ENCODE measurements at regions not wholly inside any gene's neighbourhood (a gene's known extent, or its start where the extent isn't known, plus 50 kb on each side); places are given as distances from the start of the nearest gene placed in this dataset.
"Not testable (repeated sequence)": the region's sequence is repeated elsewhere in the genome, so short reads cannot be mapped to it uniquely, and the experiment has no call there.

DNA sequence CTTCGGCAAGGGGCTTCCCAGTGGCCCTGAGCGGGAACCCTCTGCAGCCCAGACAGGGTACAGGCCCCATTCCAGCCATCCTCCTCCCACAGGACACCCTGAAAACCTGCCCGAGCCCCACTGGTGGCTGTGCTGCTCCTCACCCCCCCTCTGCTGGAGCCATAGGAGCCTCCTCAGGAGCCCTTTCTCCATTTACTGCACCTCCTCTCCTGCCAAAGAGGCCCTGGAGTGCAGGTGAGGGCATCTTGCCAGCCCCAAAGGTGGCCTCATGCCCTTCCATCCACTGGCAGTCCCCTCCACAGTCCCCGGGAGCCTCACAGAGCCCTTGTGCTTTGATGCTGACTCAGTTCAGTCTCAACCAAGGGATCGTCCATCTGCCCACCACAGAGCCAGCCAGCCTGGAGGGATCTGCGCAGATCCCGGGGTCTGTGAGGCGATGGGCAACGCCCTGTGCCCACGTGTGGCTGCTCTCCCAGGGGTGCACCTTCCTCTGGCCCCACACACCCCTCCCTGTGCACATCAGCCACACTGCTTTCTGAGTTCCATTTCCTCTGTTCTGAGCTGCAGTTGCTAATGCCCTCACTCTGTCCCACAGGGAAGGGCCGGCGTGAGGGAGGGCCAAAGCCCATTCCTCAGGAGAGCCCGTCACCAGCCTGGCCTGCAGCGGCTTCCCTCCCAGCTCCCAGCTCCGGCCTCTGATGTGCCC, 228.5 kb downstream of the DLL1 start:
- DNase-seq (ENCODE audit: low read depth) = no peak

DNA sequence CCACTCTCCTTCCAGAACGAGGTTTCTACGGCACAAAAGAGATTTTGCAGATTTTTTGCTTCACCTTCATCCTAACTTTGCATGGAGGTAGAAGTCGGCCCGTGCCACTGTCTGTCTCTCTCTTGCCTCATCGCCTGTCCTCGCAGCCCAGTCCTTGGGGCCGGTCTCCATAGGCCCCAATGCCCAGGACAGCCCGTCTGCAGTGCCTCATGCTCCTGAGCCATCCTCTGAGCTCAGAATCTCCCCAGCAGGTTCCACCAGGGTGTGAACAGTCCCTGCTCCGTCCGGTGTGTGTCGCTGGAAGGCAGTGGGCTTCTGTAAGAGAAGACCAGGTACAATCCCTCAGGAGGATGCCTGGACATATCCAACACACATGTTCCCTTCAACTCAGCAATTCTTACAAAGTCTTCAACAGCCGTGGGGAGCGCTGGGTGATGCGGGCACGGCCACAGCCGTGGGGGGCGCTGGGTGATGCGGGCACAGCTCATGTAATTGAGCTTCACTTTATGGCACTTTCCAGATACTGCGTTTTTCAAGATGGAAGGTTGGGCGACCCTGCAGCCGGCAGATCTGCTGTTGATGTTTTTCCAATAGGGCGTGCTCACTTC, 231.9 kb downstream of the DLL1 start:
- no peak for DNase-seq (ENCODE audit: low read depth)

DNA sequence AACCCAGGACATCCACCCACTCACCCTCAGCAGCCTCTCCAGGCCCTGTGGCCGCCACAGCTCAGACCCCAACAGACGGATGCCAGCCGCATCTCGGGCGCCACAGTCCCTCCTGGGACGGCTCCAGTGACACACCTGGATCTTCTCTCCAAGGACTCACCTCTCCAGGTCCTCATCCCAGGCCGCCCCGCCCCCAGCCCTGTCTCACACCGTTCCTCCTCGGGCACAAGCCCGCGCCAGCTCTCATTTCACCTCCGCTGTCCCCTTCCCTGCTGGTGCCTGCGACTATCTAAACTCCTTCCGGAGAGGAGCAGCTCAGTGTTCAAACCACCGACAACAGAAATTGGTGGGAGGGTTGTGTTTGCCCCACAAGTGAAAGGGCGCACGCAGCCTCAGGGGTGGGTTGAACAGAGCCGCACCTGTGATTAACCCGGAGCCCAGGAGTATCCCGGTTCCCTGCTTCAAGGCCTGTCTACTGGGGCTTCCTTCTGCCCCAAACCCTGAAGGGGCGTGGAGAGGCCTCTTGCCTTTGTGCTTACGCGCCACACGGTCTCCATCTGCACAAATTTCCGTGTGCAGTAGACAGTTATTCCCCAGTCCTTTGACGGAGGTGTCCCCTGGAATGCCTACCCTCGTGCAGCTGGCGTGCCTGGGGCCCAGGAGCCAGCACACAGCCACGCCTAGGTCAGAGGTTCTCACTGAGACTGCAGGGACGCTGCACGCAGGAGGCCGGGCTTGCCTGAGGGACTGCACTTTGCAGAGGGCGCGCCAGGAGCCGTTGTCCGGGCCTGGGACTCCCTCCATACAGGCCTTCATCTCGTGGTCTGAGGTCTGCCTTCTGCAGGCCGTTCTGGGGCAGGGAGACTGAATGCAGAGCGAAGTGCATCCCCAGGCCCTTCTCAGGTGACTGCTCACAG, 232.7 kb downstream of the DLL1 start:
- DNase-seq (ENCODE audit: low read depth) = no peak

DNA sequence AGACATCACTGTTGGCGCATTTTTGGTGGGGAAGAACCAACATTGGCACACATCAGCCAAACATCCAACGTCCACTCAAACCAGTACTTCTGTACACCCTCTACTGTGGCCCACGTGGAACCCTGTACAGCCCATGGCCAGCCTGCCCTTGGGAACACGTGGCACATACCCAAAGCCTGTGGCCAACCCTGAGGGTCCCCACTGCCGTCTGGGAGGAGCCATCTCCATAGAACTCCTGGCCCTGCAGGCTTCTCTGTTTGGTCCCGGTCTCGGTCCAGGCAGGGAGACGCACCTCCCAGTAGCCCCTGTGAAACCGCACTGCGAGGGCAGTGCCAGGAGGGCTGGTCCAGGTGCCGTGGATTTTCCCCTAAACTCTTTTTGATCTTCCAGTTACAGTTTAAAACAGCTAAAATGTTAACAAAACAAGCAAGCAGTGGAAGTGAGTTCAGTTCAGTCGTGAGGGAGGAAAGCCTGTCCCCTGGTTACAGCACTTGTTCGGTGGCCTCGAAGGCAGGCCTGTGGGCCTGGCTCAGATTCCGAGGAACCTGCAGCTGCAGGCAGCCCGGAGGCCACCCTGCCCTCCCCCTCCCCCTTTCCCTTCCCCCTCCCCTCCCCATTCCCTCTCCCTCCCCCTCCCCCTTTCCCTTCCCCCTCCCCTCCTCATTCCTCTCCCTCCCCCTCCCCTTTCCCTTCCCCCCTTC, 233.7 kb downstream of the DLL1 start:
- DNase-seq (ENCODE audit: low read depth) = no peak

DNA sequence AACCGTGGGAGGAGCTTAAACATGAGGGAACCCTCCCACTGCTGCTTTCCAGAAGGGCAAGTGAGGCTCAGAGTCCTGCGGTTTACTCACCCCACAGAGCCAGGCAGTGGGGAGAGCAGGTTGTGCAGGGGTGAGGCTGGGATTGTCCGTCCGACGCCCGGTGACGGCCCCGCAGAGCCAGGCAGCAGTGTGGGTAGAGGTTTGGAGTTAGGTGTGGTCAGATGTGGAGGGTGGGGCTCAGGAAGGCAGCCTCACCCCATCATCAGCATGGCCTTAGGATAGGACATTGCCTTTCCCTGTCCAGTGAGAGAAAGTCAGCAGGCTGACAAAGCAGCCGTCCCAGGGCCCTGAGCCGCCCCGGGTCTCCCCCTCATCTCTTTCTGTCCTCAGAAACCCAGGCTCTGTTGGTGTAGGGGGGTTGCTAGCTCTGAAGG, 234.6 kb downstream of the DLL1 start:
- no peak for DNase-seq (ENCODE audit: low read depth)

DNA sequence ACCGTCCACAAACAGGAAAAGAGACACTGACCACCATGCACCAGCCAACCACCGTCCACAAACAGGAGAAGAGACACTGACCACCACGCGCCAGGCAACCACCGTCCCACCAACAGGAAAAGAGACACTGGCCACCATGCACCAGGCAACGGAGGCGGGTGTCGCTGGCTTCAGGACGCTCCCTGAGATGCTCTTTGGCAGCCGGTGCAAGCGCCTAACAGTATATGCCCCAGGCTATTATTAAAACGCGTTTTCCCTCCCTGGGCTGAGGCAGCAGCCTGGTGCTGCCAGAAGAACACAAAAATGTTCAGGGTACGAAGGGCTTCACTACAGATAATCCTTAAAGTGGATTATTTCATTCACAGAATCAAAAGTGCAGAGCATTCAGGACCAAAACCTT, 235.1 kb downstream of the DLL1 start:
- DNase-seq (ENCODE audit: low read depth) = not testable (repeated sequence)

DNA sequence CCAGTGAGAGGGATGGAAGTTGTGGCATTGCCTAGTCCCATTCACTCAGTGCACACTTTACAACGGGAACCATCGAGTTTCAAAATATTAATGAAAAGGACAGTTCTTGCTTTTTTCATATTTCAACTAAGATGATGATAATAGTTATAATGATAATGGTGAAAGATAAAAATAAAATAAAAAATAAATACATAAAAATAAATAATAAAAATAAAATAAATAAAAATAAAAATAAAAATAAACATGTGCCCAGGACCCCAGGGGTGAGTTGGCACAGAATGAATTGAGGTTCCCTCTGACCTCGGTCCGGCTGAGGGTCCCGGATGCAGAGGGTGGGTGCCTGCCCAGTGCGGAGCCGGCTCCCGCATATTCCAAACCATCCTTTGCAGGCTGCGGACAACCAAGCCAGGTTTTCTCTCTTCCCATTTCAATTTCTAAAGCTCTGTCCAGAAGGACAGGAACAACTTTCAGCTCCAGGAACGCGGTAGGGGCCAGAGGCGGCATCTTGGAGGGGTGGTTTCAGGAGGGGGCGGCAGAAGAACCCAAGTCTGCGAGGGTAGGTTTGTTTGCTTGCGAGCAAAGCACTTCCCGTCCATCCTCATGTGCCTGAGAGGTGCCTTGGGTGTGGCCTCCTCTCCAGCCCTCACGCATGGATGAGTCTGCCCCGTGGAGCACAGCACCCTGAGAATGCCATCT, 236.8 kb downstream of the DLL1 start:
- no peak for DNase-seq (ENCODE audit: low read depth)

DNA sequence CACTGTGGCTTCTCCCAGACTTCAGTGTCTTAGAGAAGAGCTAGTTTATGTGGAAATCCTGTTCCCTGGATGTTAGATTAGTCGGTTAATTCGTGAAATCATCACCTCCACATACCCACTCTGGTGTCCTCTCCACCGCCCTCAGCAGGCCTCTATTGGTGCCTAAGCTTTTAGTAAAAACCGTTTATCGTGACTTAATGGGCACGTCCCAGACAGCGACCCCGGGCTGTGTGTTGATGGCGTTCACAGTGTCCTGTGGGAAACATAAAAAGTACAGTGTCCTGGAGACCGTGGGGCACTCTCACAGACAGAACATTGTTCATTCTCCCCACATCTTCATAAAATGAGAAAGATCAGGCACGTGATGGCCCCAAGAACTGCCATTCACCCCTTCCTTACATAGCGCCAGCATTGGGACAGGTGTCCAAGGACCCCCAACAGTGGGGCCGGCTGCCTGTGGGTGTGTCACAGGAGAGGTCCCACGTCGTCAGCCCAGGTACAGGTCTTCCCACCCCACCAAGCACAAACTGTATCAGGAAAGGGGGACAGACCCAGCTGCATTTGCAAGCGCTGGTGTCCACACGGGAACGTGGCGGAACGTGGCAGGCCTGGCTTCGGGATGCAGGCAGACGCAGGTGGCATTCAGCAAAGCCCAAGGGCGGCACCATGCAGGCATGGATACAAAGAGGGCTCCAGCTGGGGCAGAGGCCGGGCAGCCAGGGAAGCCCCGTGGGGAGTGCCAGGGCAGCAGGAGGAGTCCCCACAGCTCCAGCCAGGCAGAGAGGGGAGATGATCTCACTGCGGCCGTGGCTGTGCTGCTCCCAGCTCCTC, 237.7 kb downstream of the DLL1 start:
- DNase-seq (ENCODE audit: low read depth) = no peak

DNA sequence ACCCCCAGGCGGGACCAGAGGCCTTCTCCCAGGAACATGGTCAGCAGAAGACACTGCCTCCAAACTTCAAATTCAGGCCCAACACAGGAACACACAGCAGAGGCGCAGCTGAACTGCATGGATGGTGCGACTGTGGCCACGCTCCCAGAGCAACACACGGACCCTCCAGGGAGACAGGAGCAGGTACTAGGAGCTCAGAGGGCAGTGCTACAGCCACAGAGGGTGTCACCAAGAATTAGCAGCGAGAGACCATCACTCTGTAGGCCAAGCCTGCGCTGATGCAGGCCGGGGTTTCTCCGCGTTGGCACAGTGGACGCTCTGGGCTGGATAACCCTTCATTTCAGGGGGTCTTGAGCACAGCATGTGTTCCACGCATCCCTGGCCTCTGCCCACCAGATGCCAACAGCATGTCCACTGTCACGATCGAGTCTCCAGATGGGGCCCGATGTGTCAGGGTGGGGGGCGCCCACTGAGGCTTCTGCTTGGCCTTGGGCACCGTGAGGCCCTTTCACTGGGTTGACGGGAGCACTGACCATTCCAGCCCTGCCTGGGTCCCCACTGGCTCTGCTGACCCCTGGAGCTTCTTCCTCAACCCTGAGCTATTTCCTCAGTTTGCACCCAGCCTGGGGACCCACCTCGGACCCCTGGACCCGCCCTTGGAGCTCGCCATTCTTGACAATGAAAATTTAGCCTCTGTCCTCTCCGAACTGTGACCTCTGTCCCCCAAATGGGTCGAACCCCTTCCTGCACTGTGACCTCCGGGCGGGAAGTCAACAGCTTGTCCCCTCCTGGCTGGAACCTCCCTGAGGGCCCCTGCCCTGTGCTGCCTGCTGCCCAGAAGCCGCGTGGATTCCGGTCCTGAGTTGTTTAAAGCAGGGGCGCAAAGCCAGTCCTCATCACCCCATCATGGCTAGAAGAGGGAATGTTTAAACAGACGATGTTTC, 239.4 kb downstream of the DLL1 start:
- no peak for DNase-seq (ENCODE audit: low read depth)

DNA sequence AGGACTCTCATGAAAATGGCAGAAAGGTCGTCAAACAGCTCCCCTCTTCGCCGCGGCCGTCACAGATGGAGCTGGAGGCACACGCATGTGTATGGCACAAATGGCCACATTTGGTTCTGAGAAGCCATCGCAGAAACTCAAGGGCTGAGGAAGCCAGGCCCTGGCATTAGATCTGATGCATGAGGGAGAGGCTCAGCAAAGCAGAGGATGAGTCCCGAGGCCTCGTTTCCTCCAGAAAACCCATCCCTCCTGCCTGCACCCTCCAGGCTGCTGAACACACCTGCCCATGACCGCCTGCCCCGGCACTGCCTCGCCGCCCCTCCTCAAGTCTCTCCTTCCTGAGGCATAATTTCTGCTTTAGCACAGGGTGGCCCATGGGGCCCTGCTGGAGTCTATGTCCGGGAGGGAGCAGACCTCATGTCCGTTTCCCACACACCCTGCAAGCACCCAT, 240.3 kb downstream of the DLL1 start:
- no peak for DNase-seq (ENCODE audit: low read depth)

DNA sequence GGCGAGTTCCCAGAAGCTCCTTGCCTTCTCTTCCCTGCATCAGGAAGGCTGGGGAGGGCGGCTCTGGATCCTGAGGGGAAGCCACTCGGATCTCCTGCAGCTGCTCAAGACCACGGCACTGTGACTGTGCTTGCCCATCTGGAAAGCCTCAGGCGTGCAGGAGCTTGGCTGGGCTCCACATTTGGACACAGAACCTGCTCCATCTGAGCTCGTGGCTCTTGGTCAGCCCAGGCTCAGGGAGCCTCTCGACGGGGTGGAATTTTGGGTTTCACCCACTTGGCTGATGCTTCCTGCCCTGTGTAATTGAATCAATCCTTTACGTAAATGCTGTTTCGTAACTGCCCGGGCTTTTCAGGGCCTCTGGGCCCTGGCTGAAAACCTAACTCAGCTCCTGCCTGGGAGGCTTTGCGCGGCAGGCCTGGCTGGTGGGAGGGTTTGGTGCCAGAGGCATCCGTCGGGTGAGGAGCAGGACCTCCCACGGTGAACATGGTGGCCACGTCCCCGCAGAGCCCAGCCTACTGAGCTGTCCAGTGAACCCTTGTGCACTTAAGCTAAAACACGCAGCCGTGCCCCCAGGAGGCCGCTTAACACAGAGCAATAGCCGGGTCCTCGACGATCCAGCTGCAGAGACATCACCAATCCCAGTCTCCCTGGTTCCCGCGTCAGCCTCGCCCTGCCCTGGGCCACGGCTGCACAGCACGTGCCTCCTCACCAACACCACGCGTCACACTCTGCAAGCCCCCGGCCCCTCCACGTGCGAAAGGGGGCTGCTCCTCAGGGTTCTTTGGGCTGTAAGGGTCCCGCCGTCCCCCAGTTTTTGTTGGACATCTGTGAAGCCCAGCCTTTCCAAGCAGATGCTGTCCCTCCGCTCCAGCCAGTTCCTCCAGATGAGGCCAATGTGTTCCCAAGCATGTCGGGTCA, 241.0 kb downstream of the DLL1 start:
- no peak for DNase-seq (ENCODE audit: low read depth)

DNA sequence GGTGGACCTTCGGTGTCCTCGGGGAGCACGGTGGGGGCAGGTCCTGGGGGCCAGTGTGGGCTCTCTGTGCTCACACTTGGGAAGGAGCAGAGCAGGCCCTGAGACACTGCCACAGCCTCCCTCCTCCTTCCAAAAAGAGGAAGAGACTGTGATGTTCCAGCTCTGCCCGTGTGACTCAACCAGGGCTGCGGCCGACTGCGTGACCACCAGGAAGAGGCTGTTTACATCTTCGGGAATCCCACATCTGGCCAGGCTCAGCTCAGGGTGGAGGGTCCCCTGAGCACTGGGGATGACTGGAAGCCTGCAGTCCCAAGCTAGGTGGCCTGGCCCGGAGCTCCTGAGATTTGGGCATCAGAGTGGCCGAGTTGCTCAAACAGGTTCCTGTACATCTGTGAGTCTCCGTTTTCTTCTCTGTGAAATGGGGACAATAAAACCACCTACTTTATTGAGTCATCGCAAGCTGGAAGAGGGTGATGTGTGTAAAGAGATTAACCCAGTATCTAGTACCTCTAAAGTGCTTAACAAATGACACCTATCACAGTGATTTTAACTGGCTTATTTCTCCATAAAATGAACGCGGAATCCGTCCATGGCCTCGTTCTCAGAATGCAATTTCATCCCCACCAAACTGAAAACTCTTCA, 242.1 kb downstream of the DLL1 start:
- no peak for DNase-seq (ENCODE audit: low read depth)

DNA sequence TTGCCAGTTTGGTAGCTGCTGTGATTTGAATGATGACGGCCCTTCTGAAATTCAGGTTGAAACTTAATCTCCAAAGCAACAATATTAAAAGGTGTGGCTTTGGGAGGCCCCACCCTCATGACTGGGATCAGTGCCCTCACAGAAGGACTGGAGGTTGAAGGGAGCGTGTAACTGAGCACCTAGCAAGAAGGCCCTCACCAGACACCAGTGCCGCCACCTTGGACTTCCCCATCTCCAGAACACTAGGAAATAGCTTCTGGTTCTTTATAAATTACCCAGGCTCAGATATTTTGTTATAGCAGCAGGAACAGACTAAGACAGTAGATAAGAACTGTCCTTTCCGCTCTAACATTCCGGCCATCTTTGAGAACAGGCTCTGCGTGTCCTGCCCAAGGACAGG, 243.1 kb downstream of the DLL1 start:
- no peak for DNase-seq (ENCODE audit: low read depth)

DNA sequence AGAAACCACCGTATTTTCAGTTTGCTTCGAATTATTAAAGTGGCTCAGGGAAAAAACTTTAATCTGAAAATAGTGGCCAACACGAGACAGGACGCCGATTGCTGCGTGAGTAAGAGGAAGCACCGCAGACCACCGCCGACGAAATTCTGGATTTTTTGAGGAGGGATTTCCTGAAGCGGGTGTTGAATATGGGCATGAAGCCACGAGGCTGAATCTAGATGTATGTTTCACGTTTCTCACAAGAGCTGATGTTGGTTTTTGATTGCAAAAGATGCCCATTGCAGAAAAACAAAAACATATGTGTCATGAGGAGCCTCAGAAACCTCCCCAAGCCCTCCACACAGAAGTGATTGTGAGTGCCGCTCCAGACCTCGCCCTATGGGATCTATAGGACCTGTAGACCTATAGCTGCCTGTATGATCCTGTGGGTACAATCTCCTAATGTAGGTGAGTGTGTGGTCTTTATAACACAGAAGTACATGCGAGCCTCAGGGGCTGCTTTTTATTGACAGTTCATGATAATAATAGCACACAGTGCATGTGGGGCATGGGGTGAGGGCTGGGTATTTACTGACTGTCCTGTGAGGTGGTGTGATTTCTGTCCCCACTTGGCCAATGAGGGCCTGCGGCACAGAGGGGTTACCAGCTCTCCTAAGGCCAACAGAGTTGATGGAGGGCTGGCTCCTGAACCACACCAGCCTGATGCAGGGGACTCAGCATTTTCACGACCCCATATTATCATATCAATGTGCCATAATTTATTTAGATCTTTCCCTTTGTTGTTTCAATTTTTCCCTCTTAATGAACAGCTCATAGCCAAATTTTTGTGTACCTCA, 243.9 kb downstream of the DLL1 start:
- DNase-seq (ENCODE audit: low read depth) = no peak

DNA sequence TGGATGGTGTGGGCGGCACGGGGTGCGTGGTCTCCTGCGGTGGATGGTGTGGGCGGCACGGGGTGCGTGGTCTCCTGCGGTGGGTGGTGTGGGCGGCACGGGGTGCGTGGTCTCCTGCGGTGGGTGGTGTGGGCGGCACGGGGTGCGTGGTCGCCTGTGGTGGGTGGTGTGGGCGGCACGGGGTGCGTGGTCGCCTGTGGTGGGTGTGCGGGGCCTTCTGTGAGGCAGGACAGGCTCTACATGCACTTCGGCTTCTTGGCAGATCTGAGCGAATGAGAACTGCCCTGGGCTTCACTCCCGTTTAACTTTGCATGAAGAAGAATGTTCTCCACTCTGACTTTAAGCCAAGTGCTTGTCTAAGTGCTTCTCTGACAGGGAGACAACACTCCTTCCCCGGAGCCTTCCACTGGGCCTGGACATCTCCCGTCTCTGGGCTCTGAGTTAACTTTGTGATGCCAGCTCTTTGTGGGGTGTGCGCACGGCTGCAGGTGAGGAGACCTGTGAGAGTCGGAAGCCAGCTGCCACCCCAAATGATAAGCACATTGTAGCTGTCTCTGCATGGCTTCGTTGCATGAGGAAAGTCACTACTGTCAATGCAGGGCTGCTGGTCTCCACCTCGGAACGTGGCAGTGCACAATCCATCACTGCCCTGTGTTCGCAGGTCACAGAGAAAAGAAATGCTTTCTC, 244.8 kb downstream of the DLL1 start:
- no peak for DNase-seq (ENCODE audit: low read depth)

DNA sequence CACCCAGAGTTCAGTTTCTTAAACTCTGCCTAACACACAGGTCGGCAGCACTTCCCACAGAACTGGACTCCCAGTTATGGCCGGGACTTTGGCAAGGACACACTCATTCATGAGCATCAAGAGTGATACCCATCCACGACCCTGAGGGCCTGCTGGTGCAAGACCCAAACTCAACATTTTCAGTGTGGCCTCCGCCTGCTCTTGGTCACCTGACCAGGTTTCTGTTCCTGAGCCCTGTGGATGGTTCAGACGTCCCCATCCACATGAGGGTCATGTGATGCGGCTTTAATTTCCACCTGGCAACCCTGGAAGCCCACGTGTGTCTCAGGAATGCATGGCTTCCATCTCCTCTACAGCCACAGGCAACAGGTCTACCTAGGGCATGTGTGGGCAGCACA, 245.3 kb downstream of the DLL1 start:
- no peak for DNase-seq (ENCODE audit: low read depth)
